Tibial artery (tissue), 4 donors: ENCODE measurements at regions not wholly inside any gene's neighbourhood (a gene's known extent, or its start where the extent isn't known, plus 50 kb on each side); places are given as distances from the start of the nearest gene placed in this dataset.

Experiments
- DNase-seq, 2 donors: peaks; one replicate each; pipeline ENCODE4 v3.0.0-alpha.2; 2019
- H3K27ac ChIP-seq, 2 donors: fragments of 200-600 bp; sonication (generic) in 1 of 2; 1 replicate in 1 of 2; 2 replicates in 1 of 2; pipeline ENCODE4 v1.5.1; 2018 to 2019; ENCODE audit warnings: mild to moderate bottlenecking in 1 of 2
- H3K27me3 ChIP-seq, 2 donors: fragments of 200-600 bp; sonication (generic) in 1 of 2; one replicate each; pipeline versions ENCODE4 v1.5.1 to v1.6.0; 2016 to 2019
- H3K36me3 ChIP-seq, 3 donors: fragments of 200-600 bp; sonication (generic) in 2 of 3; one replicate each; pipeline ENCODE4 v1.5.1; 2016 to 2019; ENCODE audit warnings: mild to moderate bottlenecking in 2 of 3
- H3K4me1 ChIP-seq, 4 donors: fragments of 200-600 bp; sonication (generic) in 2 of 4; 1 replicate in 3 of 4; 2 replicates in 1 of 4; pipeline ENCODE4 v1.5.1; 2016 to 2019
- H3K4me3 ChIP-seq, 2 donors: fragments of 200-600 bp; sonication (generic) in 1 of 2; 1 replicate in 1 of 2; 2 replicates in 1 of 2; pipeline ENCODE4 v1.5.1; 2018 to 2019; ENCODE audit warnings: mild to moderate bottlenecking in 2 of 2
- H3K9me3 ChIP-seq, 3 donors: fragments of 200-600 bp; sonication (generic) in 1 of 3; one replicate each; pipeline ENCODE4 v1.5.1; 2016 to 2019
- intact Hi-C: fragments of 100-400 bp; cut with DNase I; formaldehyde crosslinking; loops from one replicate; pipeline ENCODE4 v1.15.0; 2023; ENCODE audit warnings: low total_unique reads
- TF ChIP-seq, protein P1 (sequence below), 2 experiments: fragments of 200-600 bp in 1 of 2; fragments of 450-650 bp in 1 of 2; IDR thresholded peaks; one replicate each; pipeline ENCODE4 v1.5.1; 2017 to 2019; ENCODE audit warnings: antibody characterized with exemption in 2 of 2, mild to moderate bottlenecking in 1 of 2, moderate library complexity in 1 of 2

DNA sequence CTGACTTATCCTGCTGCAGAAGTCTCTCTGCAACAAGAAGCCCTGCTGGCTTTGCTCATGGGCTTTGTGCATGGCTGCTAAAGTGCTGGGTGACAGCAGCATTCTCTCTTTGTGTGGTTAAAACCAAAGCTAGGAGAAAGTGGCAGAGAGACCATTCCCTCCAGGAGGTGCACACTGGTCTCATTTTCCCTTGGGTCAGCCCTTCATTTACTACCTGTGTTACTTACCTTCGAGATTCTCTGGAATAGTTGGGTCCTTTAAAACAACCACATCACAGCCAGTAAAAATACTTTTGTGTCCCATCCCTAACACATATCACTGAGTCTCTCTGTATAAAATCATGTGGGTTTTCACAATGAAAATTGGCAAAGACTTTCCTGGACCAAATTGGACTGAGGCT is 315.5 kb downstream of the IRX1 start:
- Histone ChIP-seq H3K36me3 (no peaks in the 10 kb centered on the region), H3K4me3 (no peak overlapping the region), H3K27me3 (no peaks in the 10 kb centered on the region), H3K27ac (no peak overlapping the region), H3K9me3 (no peaks in the 10 kb centered on the region), H3K4me1 (no peaks in the 10 kb centered on the region)
- DNase-seq = no peak
- intact Hi-C loops = no loop called here
- TF ChIP-seq, protein P1, sequence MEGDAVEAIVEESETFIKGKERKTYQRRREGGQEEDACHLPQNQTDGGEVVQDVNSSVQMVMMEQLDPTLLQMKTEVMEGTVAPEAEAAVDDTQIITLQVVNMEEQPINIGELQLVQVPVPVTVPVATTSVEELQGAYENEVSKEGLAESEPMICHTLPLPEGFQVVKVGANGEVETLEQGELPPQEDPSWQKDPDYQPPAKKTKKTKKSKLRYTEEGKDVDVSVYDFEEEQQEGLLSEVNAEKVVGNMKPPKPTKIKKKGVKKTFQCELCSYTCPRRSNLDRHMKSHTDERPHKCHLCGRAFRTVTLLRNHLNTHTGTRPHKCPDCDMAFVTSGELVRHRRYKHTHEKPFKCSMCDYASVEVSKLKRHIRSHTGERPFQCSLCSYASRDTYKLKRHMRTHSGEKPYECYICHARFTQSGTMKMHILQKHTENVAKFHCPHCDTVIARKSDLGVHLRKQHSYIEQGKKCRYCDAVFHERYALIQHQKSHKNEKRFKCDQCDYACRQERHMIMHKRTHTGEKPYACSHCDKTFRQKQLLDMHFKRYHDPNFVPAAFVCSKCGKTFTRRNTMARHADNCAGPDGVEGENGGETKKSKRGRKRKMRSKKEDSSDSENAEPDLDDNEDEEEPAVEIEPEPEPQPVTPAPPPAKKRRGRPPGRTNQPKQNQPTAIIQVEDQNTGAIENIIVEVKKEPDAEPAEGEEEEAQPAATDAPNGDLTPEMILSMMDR (IDR thresholded peaks at IDR 0.05) = no peak

DNA sequence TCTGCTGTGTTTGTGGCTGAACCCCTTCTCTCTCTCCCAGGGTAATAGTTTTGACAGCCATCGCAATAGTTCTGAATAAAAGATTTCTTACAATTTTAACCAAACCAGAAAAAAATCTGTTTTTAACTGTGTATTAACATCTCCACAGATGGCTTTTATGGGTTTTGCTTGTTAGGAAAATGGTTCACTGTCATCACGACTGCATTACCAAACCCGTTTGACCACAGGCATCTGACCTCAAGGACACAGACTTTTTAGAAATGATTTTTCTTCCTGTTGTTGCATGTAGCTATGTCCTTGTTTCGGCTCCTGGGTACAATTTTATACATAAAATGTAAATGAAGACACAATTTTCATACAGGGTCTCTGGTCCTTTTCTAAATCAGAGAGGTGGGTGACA is 316.1 kb downstream of the IRX1 start:
- no peak overlapping the region for H3K4me3 ChIP-seq
- no peaks in the 10 kb centered on the region for H3K9me3 ChIP-seq
- no peaks in the 10 kb centered on the region for H3K4me1 ChIP-seq
- no peak overlapping the region for H3K27ac ChIP-seq
- no peak for DNase-seq
- intact Hi-C loops = no loop called here
- TF ChIP-seq, protein P1 (IDR thresholded peaks at IDR 0.05) = no peak
- no peaks in the 10 kb centered on the region for H3K36me3 ChIP-seq
- no peaks in the 10 kb centered on the region for H3K27me3 ChIP-seq

DNA sequence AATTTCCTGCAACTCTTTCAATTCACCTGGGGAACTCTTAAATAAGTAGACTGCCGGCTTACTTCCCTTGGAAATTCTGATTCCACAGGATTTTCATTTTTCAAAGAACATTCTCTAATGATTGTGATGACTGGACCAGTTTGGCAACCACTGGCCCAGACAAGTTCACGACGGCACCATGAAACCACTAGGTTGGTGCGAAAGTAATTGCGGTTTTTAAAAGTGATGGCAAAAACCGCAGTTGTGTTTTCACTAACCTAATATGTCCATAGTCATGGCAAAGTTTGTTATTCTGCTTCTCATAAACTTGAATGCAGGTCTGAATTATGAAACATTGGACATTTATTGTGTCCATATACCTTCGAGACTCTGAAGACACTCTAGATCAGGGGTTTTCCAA is 317.2 kb downstream of the IRX1 start:
- Histone ChIP-seq H3K27ac (no peak overlapping the region), H3K27me3 (no peaks in the 10 kb centered on the region), H3K4me3 (no peak overlapping the region), H3K36me3 (no peaks in the 10 kb centered on the region), H3K9me3 (no peaks in the 10 kb centered on the region), H3K4me1 (no peaks in the 10 kb centered on the region)
- TF ChIP-seq, protein P1 (IDR thresholded peaks at IDR 0.05) = no peak
- intact Hi-C loops = no loop called here
- no peak for DNase-seq

DNA sequence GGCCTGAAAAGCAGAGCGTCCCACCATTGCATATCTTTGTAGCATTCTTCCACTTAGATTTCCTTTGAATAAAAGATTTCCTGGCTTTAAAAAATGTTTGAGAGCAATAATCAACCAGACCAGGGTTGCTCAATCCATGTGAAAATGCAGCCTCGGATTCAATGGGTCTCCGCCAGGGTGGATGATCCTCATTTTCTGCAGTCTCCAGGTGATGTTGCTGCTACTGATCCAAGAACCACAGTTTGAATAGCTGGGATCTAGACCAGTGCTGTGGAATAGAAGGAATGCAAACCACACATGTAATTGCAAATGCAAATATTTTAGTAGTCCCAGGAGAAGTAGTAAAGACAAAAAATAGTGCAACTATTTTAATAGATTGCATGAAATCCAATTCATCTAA is 317.6 kb downstream of the IRX1 start:
- no peaks in the 10 kb centered on the region for H3K4me1 ChIP-seq
- TF ChIP-seq, protein P1 (IDR thresholded peaks at IDR 0.05) = no peak
- no peak for DNase-seq

DNA sequence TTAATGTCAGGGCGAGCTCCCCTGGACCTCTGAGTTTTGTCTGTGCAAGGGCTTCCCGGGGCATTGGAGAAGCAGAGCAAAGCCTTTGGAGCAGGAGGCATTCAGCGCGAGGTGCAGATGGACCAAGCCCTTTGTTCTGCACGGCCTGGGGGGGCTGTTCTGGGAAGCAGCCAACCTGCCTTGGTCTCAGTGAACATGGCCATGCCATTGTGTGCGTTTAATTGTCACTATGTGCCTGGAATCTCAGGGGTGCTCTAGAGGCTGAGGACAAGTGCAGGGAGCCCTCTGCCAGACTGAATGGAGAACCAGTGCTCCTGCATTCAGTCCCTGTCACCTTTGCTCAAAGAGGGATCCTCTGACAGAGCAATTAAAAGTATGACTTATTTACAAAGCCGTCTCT is 329.4 kb downstream of the IRX1 start:
- Histone ChIP-seq H3K4me3 (no peak overlapping the region), H3K27me3 (no peaks in the 10 kb centered on the region), H3K4me1 (no peaks in the 10 kb centered on the region), H3K9me3 (no peaks in the 10 kb centered on the region), H3K36me3 (no peaks in the 10 kb centered on the region), H3K27ac (no peak overlapping the region)
- intact Hi-C loops = no loop called here
- no peak for DNase-seq
- TF ChIP-seq, protein P1 (IDR thresholded peaks at IDR 0.05) = no peak

More for the DNA sequence above, 317.6 kb downstream of the IRX1 start:
- Histone ChIP-seq H3K27me3 (no peaks in the 10 kb centered on the region), H3K27ac (no peak overlapping the region), H3K9me3 (no peaks in the 10 kb centered on the region), H3K4me3 (no peak overlapping the region), H3K36me3 (no peaks in the 10 kb centered on the region)
- intact Hi-C loops = no loop called here

DNA sequence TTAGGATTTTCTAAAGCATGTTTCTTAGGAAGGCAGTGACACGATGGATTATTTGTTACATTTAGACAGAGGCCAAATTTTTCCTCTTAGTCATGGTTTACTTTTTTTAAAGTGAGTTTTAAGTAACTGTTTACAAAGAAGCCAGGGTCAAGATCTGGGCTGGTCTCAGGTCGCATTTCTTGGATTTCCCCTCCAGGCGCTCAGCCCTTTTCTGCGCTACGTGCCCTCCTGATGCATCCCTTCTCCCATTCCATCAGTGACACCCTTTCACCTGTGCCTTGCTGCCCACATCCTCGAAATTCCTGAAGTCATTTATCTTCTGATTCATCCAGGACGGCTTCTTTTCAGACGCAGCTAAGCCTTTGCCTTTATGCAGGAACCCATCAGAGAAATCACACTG is 330.3 kb downstream of the IRX1 start:
- Histone ChIP-seq H3K27me3 (no peaks in the 10 kb centered on the region), H3K36me3 (no peaks in the 10 kb centered on the region), H3K4me3 (no peak overlapping the region), H3K9me3 (no peaks in the 10 kb centered on the region), H3K27ac (no peak overlapping the region), H3K4me1 (no peaks in the 10 kb centered on the region)
- DNase-seq = no peak
- TF ChIP-seq, protein P1 (IDR thresholded peaks at IDR 0.05) = no peak
- intact Hi-C loops = no loop called here
